ENCODE measurements at regions not wholly inside any gene's neighbourhood (a gene's known extent, or its start where the extent isn't known, plus 50 kb on each side); places are given as distances from the start of the nearest gene placed in this dataset.

DNA sequence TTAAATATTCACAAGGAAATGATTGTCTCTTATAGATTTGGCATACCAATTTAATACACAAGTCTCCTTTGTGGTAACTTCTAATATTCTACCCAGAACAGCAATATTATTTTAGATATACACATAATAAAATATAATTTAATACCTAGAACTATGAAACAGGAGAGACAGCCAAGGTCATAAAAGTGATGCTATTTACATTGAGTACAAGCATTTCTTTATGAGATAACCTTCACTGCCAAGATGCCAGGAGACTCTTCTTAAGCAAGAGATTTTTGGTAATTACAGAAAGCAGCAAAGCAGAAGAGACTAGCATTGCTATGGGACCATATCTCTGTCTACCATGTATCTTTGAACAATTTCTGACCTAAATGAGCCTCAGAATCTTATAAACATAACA lies 764.6 kb upstream of the GHITM start:
- Histone ChIP-seq H2AFZ (ENCODE audit: low read depth, low read length) (no peak overlapping the region), H3K4me1 (ENCODE audit: insufficient read depth, low read length) (peaks cover 11% of the 10 kb centered on the region), H3K27me3 (ENCODE audit: insufficient read depth, low read length) (no peaks in the 10 kb centered on the region), H3K36me3 (ENCODE audit: insufficient read depth, low read length) (no peaks in the 10 kb centered on the region), H3K4me3 (ENCODE audit: insufficient read depth, low read depth, low read length) (no peak overlapping the region), H3K4me2 (ENCODE audit: low read length) (no peak overlapping the region), H3K9me3 (ENCODE audit: insufficient read depth, low read depth, low read length) (no peaks in the 10 kb centered on the region), H3K9ac (ENCODE audit: low read length) (no peak overlapping the region), H3K79me2 (ENCODE audit: insufficient read depth, low read length) (no peaks in the 10 kb centered on the region), H4K20me1 (ENCODE audit: insufficient read depth, low read length) (no peaks in the 10 kb centered on the region), H3K27ac (ENCODE audit: low read depth, low read length) (no peak overlapping the region)
- H3K9me3 Mint-ChIP-seq (ENCODE audit: unreplicated experiment), result no peaks in the 10 kb centered on the region
- no peak for FAIRE-seq
- no peak overlapping the region for H3K4me3 Mint-ChIP-seq (ENCODE audit: unreplicated experiment)
- H3K27me3 Mint-ChIP-seq (ENCODE audit: low read depth, unreplicated experiment), result no peaks in the 10 kb centered on the region
- H3K27ac Mint-ChIP-seq (ENCODE audit: unreplicated experiment), result no peak overlapping the region
- DNase-seq (ENCODE audit: low read depth), result no peak
- peaks cover 8% of the 10 kb centered on the region for H3K4me1 Mint-ChIP-seq (ENCODE audit: low read depth, unreplicated experiment)
- TF ChIP-seq EZH2 (IDR thresholded peaks at IDR 0.05; ENCODE audit: insufficient read depth, low read length), result no peak
- TF ChIP-seq, protein P1, sequence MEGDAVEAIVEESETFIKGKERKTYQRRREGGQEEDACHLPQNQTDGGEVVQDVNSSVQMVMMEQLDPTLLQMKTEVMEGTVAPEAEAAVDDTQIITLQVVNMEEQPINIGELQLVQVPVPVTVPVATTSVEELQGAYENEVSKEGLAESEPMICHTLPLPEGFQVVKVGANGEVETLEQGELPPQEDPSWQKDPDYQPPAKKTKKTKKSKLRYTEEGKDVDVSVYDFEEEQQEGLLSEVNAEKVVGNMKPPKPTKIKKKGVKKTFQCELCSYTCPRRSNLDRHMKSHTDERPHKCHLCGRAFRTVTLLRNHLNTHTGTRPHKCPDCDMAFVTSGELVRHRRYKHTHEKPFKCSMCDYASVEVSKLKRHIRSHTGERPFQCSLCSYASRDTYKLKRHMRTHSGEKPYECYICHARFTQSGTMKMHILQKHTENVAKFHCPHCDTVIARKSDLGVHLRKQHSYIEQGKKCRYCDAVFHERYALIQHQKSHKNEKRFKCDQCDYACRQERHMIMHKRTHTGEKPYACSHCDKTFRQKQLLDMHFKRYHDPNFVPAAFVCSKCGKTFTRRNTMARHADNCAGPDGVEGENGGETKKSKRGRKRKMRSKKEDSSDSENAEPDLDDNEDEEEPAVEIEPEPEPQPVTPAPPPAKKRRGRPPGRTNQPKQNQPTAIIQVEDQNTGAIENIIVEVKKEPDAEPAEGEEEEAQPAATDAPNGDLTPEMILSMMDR (IDR thresholded peaks at IDR 0.05; ENCODE audit: insufficient read depth, low read depth, low read length), result no peak
- H3K36me3 Mint-ChIP-seq (ENCODE audit: low read depth, unreplicated experiment), result no peaks in the 10 kb centered on the region

DNA sequence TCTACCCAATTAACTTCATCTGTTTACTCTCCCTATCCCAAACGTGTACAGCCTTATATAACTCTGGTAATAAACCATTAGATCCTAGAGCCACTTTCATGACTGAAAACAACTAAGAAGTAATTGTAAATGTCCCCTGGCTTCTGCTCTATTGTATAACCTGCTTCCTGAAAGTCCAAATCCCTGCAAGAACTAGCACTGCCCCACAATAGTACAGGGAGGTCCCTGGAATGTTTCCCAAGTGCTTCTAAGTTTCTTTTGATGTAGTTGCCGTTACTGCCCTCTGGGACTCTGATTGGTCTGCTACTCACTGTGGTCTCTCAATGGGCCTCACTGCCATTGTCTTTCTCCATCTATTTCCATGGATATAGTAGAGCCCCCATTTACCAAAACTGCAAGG lies 764.0 kb upstream of the GHITM start:
- H3K36me3 Mint-ChIP-seq (ENCODE audit: low read depth, unreplicated experiment), result no peaks in the 10 kb centered on the region
- no peak overlapping the region for H3K27ac Mint-ChIP-seq (ENCODE audit: unreplicated experiment)
- Histone ChIP-seq H3K79me2 (ENCODE audit: insufficient read depth, low read length) (no peaks in the 10 kb centered on the region), H3K27ac (ENCODE audit: low read depth, low read length) (no peak overlapping the region), H3K27me3 (ENCODE audit: insufficient read depth, low read length) (no peaks in the 10 kb centered on the region), H2AFZ (ENCODE audit: low read depth, low read length) (no peak overlapping the region), H3K9ac (ENCODE audit: low read length) (no peak overlapping the region), H3K9me3 (ENCODE audit: insufficient read depth, low read depth, low read length) (no peaks in the 10 kb centered on the region), H3K4me2 (ENCODE audit: low read length) (no peak overlapping the region), H4K20me1 (ENCODE audit: insufficient read depth, low read length) (no peaks in the 10 kb centered on the region), H3K36me3 (ENCODE audit: insufficient read depth, low read length) (no peaks in the 10 kb centered on the region), H3K4me1 (ENCODE audit: insufficient read depth, low read length) (peaks cover 11% of the 10 kb centered on the region), H3K4me3 (ENCODE audit: insufficient read depth, low read depth, low read length) (no peak overlapping the region)
- no peaks in the 10 kb centered on the region for H3K9me3 Mint-ChIP-seq (ENCODE audit: unreplicated experiment)
- DNase-seq (ENCODE audit: low read depth) (no peak), FAIRE-seq (no peak)
- TF ChIP-seq, protein P1 (IDR thresholded peaks at IDR 0.05; ENCODE audit: insufficient read depth, low read depth, low read length), result no peak
- no peak for TF ChIP-seq EZH2 (IDR thresholded peaks at IDR 0.05; ENCODE audit: insufficient read depth, low read length)
- peaks cover 8% of the 10 kb centered on the region for H3K4me1 Mint-ChIP-seq (ENCODE audit: low read depth, unreplicated experiment)
- no peaks in the 10 kb centered on the region for H3K27me3 Mint-ChIP-seq (ENCODE audit: low read depth, unreplicated experiment)
- H3K4me3 Mint-ChIP-seq (ENCODE audit: unreplicated experiment), result no peak overlapping the region

DNA sequence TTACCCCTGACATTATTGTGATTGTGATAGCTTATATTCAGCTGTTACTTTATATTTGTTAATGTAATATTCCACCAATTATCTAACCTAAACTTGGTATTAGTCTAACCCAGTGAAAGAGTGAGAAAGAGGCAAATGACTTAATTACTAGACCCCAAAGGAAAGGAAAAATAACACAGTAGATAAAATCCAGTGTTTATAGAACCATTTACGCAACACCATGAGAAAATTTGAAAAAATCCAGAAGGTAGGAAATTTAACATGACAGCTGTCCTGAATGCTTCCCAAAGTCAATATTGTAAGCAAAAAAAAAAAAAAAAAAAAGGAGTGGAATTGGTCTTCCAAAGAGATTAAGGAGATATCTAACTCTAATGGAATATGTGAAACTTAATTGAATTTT lies 741.5 kb upstream of the GHITM start:
- FAIRE-seq (no peak), DNase-seq (ENCODE audit: low read depth) (no peak)
- Histone ChIP-seq H3K4me3 (ENCODE audit: insufficient read depth, low read depth, low read length) (no peak overlapping the region), H3K9me3 (ENCODE audit: insufficient read depth, low read depth, low read length) (no peaks in the 10 kb centered on the region), H4K20me1 (ENCODE audit: insufficient read depth, low read length) (no peaks in the 10 kb centered on the region), H3K4me1 (ENCODE audit: insufficient read depth, low read length) (no peaks in the 10 kb centered on the region), H3K4me2 (ENCODE audit: low read length) (no peak overlapping the region), H3K79me2 (ENCODE audit: insufficient read depth, low read length) (no peaks in the 10 kb centered on the region), H3K27ac (ENCODE audit: low read depth, low read length) (no peak overlapping the region), H3K9ac (ENCODE audit: low read length) (no peak overlapping the region), H3K27me3 (ENCODE audit: insufficient read depth, low read length) (no peaks in the 10 kb centered on the region), H2AFZ (ENCODE audit: low read depth, low read length) (no peak overlapping the region), H3K36me3 (ENCODE audit: insufficient read depth, low read length) (no peaks in the 10 kb centered on the region)
- Mint-ChIP-seq H3K4me3 (ENCODE audit: unreplicated experiment) (no peak overlapping the region), H3K27ac (ENCODE audit: unreplicated experiment) (no peak overlapping the region), H3K9me3 (ENCODE audit: unreplicated experiment) (no peaks in the 10 kb centered on the region), H3K4me1 (ENCODE audit: low read depth, unreplicated experiment) (no peaks in the 10 kb centered on the region), H3K27me3 (ENCODE audit: low read depth, unreplicated experiment) (peaks cover 3% of the 10 kb centered on the region), H3K36me3 (ENCODE audit: low read depth, unreplicated experiment) (no peaks in the 10 kb centered on the region)
- TF ChIP-seq, protein P1 (IDR thresholded peaks at IDR 0.05; ENCODE audit: insufficient read depth, low read depth, low read length), result no peak
- no peak for TF ChIP-seq EZH2 (IDR thresholded peaks at IDR 0.05; ENCODE audit: insufficient read depth, low read length)
